GM18858 (cell line): ENCODE measurements at regions not wholly inside any gene's neighbourhood (a gene's known extent, or its start where the extent isn't known, plus 50 kb on each side); places are given as distances from the start of the nearest gene placed in this dataset.

ENCODE experiments used
- ATAC-seq: cut with Tn5 transposase; IDR thresholded peaks from one replicate; pipeline ENCODE4 v1.9.1; 2021; ENCODE audit not compliant: unreplicated experiment

GRCh38 chr1:162924179-162924578, 63.2 kb upstream of the CCDC190 start:
- no peak for ATAC-seq

DNA sequence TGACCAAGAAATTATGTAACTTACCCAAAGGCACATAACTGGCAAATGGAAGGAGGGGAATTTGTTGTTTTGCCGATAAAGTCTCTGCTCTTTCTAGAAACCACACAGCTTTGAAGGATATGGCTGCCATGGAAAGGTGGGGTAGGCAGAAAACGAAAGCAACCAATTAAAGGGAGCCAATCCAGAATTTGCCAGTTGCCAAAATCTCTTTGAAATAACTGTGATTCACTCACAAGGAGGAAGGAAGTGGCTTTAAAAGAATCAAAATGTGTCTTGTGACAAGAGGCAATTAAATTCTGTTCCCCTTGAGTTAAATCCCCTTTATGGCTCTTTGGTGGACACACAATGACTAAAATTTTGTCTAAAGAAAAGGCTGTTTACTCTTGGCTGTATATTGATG, 61.2 kb upstream of the CCDC190 start:
- no peak for ATAC-seq

GRCh38 chr1:162921311-162921710, 60.3 kb upstream of the CCDC190 start:
- ATAC-seq, result no peak

GRCh38 chr1:162919034-162919433, 58.1 kb upstream of the CCDC190 start:
- no peak for ATAC-seq

DNA sequence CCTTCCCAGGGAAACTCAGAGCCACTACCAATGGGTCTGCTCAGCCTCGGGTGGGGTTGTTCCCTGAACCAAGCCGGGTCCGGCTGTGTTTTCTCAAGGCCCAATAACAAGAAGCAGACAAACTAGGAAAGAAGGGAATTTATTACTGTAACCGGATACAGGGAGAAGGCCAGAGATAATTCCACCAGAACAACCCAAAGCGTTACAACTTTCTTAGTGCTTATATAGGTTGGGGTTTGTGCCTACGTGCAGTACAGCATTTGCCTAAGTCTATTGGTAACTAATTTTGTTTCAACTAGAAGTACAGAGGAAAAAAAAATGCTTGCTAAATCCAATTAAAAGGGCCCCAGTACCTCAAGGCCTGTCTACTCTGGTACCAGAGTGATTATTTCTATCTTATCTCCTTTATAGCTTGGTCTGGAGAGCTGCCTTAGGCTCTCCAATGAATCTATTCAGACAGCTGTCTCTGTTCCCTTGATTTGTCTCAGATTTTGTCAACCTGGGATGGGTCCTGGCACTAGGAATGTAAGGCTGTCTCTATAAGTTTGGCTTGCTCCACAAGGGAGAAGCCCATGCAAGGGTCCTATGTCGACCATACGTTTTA, 57.3 kb upstream of the CCDC190 start:
- no peak for ATAC-seq

DNA sequence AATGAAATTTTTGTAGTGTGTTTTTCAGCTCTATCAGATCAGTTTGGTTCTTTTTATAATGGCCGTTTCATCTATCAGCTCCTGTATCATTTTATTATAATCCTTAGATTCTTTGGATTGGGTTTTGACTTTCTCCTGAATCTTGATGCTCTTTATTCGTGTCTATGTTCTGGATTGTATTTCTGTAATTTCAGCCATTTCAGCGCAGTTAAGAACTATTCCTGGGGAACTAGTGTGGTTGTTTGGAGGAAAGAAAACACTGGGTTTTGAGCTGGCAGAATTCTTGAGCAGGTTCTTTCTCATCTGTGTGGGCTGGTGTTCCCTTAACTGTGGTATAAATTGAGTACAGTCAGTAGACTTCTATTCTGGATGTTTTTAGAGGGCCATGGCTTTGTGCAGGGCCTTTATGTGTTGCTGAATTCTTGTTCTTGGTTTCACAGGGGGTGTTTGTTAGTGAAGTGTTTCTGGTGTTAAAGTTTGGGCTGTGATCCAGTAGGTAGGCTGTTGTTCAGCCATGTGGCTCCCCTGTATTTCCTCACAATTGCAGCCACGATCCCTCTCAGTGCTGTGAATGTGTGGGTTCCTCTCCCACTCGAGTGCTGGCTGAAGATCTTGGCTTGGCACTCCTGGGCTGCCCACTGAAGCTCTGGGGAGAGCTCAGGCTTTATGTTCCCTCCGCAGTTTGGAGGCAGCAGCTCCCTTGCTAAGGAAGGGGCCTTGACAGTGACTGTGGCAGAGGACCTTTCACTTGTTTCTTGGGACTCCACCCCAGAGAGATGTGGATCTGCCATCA, 56.0 kb upstream of the CCDC190 start:
- ATAC-seq, result no peak

GRCh38 chr1:162916407-162916806, 55.4 kb upstream of the CCDC190 start:
- ATAC-seq, result no peak

DNA sequence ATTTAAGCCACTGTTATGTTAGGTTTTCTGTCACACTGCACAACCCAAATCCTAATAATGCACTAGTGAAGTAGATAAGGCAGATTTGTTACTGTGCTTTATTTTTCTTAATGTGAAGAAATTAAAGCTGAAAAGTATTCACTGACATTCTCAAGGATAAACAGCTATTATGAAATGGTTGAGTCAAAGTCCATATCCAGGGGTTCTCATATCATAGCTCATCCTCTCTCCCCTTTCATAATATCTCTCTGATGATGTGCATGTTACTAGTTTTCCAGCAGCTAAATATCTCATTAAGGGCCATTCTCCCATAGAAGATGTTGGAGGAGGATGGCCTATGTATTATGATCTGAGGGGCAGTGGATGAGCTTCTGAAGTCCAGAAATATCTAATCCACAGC, 53.6 kb upstream of the CCDC190 start:
- no peak for ATAC-seq

- no peak for ATAC-seq
Measured at GRCh38 chr1:162913345-162913744, 52.4 kb upstream of the CCDC190 start.

- ATAC-seq, result no peak
Measured at GRCh38 chr1:162912061-162912667, 51.2 kb upstream of the CCDC190 start.
